GM19043 (cell line): ENCODE measurements at regions not wholly inside any gene's neighbourhood (a gene's known extent, or its start where the extent isn't known, plus 50 kb on each side); places are given as distances from the start of the nearest gene placed in this dataset.
"Not testable (repeated sequence)": the region's sequence is repeated elsewhere in the genome, so short reads cannot be mapped to it uniquely, and the experiment has no call there.

Source experiments
- ATAC-seq: cut with Tn5 transposase; IDR thresholded peaks from one replicate; pipeline ENCODE4 v1.9.1; 2021; ENCODE audit warnings: low read depth; ENCODE audit not compliant: unreplicated experiment

DNA sequence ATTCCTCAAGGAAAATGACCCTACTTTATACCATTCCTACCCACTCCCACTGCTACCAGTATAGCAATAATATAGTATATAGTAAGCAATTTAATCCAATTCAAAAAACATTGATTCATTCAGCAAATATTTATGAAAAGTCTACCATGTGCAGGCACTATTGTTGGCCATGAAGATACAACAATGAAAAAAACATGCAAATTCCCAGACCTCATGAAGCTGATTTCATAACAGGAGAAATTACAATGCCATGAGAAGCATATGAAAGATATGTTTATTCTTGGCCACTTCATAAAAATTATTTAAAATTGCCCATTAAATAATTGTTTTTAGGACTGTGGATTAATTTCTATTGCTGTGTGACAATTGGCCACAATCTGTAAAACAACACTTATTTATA, 315.8 kb upstream of the COL8A1 start:
- no peak for ATAC-seq

DNA sequence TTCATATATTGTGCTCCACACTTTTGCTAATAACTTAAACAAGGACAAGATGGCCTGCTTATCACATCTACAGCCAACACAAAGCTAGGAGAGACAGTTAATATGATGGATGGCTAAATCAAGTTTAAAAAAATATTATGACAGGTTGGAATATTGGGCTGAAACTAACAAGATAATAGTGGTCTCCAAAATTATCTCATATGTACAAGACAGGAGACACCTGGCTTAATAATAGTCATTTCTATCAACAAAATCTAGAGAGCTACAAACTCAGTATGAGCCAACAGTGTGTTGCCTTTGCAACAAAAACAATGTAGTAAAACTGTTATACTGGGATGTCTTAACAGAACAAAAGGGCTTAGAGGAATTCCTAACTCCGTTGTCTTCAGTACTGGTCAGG, 317.1 kb upstream of the COL8A1 start:
- ATAC-seq = no peak

DNA sequence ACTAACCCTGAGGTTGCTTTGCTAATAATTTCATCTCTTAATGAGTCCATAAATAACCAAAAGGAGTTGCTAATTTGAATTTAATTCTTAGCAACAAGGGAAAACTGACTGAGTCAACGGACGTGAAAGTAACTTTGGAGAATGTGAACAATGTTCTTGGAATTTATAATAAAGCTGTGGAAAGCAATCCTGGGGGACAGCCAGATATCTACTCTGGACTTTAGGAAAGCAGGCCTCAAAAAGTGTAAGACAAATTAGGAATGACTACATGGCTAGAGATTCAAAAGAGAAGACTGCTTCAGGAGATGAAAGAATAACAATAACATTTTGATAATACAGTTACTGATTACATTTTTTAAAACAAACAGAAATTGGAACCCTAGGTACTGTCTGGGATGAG, 318.4 kb upstream of the COL8A1 start:
- no peak for ATAC-seq

DNA sequence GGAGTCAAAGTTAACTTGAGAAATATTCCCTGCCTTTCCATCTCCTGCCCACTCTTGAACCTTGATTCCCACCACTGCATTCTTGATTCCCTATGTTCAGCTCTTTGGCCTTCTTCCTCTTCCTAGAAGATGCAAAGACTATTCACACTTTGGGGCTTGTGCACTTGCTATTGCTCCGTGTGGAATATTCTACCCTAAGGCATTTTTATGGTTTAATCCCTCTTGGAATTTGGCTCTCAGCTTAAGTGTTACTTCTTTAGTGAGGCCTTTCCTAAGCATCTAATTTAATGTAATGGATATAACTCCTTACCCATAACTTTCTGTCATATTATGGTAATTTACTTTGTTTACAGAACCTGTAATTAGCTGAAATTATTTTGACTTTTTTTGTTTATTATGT, 318.9 kb upstream of the COL8A1 start:
- no peak for ATAC-seq

DNA sequence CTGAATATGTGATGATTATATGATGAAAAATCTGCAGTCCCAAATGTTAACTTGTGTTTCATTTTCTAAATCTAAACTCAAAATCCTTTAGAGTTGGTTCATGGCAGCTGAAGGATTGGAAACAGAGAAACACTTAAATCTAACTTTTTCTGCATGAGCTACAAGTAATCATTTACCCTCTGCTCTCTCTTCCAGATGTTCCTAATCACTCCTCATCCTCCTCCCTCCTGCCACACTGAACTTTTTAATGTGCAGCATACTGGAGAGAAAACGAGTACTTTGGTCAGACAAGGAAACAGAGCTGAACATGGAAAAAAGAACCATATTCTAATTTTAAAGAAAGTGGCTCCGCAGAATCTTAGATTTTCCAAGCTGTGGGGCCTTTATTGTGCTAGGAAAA, 321.2 kb upstream of the COL8A1 start:
- no peak for ATAC-seq

DNA sequence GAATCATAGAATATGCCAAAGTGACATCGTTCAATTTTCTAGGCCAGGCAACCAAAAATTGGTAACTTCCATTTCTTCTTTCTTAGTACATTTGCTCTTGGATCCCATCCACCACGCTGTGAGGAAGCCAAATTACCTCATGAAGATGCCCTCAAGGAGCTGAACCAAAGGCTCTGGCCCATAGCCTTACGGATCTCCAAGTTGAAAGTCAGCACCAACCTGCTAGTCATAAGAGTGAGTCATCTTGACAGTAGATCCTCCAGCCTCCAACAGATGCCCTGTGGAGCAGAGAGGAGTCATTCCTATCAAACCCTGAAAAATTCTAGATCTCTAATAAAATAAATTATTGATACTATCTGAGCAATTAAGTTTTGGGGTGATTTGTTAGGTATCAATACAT, 322.5 kb upstream of the COL8A1 start:
- ATAC-seq = no peak

DNA sequence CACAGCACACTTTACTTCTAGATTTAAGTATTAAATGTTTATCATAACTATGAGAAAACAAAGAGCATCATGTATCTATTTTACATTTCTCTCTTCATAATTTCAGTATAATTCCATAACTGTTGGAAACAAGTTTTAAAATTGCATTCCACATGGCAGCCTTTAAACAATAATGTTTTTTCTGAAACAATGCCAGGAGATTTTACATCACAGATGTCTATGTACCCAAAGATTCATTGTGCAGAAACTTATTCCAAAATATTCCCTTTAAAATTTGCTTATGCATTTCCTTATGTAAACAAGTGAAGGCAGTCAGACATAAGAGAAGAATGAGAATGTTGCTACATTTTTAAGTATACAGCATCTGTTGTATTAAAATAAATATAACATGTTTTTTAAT, 324.9 kb upstream of the COL8A1 start:
- no peak for ATAC-seq

DNA sequence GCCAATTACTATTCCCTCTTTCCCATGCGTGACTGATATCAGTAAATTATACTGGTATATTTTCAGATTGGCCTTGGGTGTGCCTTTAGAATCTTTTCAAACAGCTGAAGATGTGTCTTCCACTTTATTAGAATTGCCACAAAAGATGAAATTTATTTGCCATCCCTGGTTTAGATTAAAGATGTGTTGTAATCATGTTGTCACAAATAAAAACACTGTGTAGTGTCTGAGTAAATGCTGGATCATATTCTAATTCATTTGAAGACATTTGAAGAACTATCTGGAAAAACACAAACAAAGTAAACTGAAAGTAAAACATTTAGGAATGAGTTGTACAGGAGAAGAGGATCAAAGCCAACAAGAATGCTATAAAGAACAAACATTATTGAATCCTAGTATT, 339.7 kb upstream of the COL8A1 start:
- ATAC-seq = no peak

DNA sequence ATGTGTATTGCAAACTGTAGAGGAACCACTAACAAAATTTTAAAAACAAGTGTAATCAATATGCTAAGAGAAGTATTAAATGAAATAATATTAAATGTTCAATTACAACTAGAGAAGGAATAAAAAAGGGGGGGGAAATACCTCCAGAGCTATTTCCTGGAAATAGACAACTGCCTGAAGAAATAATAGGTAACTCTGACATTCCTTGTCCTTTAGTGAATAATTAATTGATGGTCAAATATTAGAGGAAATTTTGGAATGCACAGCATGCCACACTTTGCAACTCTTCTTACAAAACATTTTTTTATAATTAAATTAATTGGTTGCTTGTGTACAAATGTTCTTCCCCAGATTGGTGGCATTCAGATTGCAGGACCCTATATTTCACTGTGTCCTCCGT, 342.6 kb upstream of the COL8A1 start:
- no peak for ATAC-seq

DNA sequence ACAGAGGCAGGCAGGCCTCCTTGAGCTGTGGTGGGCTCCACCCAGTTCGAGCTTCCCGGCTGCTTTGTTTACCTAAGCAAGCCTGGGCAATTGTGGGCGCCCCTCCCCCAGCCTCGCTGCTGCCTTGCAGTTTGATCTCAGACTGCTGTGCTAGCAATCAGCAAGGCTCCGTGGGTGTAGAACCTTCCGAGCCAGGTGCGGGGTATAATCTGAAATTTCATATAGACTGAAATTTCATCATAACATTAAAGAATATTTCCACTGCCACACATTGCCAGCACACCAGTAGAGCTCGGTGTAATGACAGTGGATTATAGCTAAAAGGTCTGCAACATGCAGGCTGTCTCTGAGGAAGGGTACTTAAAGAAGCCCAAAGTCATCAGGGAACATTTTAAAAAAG, 344.3 kb upstream of the COL8A1 start:
- ATAC-seq = not testable (repeated sequence)

DNA sequence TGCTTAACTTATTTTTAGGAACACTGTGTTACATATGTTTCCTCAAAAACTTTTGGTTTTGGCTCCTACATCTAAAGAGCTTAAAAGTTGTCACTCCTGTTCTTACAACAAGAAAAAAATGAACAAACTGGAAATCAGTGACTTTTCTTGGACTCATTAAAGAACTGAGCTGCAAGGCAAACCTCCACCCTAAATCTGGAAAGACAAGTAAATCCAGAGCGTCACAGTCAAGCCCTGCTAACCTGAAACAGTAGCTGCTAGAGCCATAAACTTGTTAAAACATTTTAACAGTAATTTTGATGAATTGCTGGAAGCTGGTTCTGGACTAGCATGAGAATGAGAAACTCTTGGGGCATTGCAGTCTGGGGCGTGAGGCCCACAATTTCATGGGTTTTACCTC, 350.5 kb upstream of the COL8A1 start:
- no peak for ATAC-seq

DNA sequence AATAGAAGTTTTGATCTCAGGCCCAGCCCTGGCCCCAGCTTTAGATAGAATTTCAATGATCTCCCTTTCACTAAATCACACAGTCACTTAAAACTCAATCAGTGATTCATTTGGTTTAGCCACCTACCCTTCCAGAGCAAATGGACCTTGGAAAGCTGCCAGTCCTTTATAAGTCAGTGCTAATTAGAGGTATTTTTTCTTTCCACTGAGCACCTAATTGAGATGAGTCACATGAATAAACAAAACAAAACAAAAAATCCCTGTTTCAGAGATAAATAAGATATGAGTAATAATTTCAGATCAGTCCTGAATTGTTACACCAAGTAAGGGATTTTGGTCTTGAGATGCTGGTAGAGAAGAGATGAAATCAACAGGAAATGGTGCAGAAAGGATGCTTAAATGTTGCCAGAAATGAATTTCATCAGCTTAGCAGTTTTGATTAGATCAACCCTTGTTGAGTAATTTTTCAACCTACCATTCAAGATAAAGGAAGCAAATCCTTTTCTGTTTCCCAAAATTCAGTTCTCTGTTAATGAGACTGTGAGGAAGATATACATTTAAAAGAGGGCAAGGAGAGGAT, 352.0 kb upstream of the COL8A1 start:
- ATAC-seq = no peak

DNA sequence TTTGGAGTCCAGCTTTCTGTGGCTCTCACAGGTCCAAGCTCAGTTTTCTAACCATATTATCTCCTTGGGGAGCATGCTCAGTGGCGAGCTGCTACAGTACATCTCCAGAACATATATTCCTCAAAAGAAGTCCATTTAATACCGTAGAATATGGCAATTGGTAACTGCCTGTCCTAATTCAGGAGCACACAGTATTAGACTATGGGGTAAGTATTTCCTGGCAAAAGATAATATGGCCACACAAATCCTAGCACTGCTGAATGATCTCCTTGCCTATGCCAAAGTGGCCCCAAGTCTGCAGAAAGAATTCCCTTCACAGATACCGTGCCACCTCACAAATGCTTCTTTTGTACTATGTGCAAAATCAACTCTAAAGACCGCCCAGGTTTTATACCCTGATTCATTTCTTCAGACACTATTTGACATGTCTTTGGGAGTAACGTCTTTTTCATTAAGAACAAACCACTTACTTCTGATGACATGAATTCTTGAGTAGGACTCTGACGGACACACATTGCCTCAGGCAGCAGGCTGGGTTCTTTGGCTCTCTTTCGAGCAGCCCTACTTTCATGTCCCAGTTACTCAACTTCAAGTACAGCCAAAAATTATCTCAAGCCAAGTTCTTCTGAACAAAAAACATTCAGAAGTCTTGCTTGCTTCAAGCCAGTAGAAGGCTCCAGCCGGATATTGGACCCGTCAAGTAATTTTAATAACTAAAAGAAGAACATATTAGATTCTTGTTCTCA, 368.3 kb upstream of the DCBLD2 start:
- no peak for ATAC-seq

DNA sequence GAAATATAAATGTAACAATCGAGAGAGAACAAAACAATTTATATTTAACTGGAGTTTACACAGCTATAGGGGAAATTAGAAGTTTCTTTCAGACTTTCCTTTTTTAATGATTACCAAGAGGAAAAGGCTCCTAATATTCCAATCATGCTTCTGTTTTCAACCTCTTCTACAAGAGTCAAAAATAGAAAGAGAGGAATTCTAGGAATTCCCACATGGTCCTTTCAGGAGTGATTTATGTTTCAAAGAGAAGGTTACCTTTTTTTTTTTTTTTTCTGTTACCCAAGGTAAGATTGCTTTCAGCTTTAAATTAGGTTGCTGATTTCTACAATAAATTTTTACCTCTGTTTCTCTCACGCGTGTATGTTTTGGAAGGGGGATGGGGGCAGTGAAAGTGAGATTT, 355.3 kb upstream of the DCBLD2 start:
- ATAC-seq = no peak

DNA sequence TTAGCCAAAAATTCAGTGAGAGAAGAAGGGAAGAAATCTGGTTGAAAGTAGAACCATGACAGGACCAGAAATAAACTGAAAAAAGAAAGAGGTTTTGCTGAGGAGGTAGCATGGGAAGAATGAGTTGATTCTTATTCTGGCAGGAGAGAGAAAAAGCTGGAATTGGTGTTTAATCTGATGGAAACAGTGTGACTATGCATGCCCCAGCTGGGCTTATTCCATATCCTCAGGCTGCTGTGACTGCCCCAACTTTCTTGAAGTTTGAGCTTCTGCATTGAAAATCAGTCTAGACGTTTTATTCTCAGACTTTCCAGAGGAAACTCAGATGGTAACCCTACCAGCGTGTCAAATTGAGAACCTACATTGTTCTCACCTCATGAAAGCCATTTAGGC, 352.5 kb upstream of the DCBLD2 start:
- ATAC-seq = no peak

DNA sequence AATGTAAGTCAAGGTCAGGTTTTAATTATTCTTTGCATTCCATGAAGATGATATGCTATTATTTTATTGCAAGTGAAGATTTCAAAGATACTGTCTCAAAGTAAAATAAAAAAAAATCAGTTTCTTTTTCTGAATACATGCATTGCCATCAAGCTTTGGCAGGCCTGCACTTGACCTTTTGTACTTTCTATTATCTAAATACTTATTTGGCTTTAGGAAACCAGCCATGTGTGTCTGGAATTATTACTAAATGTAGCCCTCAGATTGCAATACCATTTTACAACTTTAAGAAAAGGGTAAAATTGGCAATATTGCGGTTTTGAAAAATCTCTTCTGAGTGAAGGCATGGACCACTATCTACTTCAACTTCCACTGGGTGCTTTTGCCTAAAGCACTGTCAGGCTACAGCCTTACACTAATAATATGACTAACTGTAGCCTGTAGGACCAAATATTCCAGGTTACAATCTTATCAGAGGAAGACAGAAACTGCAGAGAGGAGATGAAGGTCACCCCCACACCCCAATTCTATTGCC, 349.4 kb upstream of the DCBLD2 start:
- no peak for ATAC-seq

DNA sequence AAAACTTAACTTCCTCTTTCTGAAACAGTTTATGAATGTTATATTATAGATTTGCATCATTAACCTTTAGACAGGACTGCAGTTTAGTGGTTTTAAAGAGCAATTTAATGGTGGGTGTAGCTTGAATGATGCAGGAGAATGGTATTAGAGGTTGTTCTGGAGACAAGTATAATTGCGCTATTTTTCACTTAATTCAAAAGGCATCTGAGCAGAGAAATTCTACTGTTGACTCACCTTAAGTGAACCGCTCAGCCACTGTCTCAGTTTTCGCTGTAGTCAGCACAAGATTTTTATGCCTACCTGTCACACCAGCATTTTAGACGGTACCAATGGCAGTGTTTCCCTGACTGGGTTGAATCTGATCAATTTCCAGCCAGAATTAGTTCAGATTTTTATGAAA, 348.8 kb upstream of the DCBLD2 start:
- ATAC-seq = no peak

DNA sequence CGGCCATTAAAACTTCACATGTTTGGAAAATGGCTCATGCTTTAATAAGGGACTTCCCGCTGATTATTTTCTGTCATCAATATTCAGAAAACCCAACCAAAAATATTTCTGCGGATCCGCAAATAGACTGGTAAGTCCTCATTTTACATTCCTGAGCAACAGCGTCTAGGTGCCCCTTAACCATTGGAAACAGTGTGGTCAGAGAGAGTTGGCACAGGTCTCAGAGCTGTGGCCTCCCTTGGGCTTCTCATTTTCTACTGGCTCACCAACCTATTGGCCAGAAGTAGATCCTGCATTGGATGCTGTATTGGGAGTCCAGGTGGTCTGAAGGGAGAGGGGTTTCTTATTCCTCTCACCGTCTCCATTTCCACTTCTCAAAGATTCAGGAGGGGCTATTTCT, 348.1 kb upstream of the DCBLD2 start:
- ATAC-seq = no peak

DNA sequence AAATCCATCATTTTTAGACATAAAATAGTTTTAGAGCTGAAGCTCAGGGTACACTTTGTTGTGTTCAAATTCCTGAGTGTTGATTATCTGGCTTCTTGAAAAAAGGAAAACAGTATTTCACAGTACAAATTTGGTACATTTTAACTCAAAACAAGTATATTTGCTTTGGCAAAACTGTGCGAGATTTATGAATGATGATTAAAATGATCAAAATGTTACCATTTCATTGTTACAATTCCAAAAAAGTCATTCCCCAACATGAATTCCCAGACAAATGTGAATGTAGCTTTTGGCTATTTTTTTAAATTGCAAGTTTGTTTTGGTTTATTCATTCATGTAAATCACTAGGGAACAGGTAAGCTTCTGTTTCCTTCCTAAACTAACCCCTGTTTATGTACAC, 347.4 kb upstream of the DCBLD2 start:
- ATAC-seq = no peak

DNA sequence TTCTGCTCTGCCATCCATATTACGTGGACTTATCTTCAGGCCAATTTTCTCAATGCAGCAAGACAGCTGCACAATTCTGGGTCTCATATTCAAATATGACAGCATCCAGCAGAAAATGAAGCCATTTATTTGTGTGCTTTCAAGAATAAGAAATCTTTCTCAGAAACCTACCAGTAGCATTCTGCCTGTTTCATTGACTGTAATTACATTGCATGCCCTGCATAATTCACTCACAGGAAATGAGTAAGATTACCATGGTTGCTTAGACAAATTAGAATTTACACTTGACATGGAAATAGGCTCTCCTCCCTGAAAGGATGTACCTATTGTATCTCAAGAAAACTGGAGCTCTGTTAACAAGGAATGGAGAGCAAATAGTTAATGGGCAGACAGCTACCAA, 346.6 kb upstream of the DCBLD2 start:
- no peak for ATAC-seq

DNA sequence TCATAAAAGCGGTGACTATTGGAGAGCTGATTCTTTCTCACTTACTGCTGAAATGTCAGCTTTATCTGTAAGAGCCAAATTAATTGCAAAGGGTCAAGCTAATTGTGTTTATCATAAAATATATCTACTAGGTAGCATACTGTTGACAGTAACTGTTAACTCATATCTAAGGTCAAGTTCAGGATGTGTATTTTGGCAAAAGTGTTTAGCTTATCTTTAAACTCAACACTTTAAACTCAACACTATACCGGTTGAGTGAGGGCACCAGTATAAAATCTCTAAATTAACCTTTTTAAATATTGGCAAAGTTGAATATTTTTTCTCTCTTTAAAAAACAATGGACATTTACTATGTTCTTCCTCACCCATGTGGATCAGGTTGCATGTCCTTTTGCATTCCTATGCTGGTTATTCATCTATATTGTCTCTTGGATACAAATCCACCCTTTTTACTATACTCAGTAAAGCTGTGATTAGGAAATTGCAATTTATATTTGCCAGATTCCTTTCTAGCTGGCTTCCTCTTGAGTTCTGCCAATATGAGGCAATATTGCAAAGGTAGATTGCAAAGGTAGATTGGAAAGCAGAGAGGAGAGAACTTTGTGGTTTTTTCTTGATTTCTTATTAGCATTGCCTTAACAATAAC, 344.6 kb upstream of the DCBLD2 start:
- no peak for ATAC-seq

DNA sequence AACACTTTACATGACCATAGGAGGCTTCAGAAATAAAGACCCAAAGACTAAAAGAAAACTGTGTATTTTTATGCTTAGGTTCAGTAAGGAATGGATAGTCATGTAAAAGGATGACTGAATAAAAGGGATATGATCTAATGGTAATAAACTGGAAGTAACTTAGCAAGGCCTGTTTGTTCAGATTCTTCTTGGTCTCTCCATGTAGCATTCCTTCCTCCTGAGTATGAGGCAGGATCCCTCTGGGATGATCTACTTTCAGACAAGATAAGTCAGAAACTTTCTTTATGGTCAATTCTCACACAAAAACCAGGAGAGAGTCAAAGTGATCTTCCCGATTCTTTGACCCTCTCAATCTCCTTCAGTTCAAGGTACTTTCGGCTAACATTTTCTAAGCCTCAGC, 340.8 kb upstream of the DCBLD2 start:
- no peak for ATAC-seq
